HFF-Myc (cell line): ENCODE measurements at regions not wholly inside any gene's neighbourhood (a gene's known extent, or its start where the extent isn't known, plus 50 kb on each side); places are given as distances from the start of the nearest gene placed in this dataset.

ENCODE experiments used
- DNase-seq: peaks from one replicate; pipeline ENCODE4 v3.0.0-alpha.2; 2011; ENCODE audit warnings: low read depth; ENCODE audit errors: extremely low read depth
- H3K4me3 ChIP-seq: replicated peaks from 2 replicates; pipeline ENCODE4 v1.5.1; 2011; ENCODE audit warnings: low read depth, mild to moderate bottlenecking, control low read depth, low read length
- CTCF ChIP-seq: IDR thresholded peaks from 2 replicates; pipeline ENCODE4 v1.5.1; 2012; ENCODE audit warnings: mild to moderate bottlenecking, low read depth, low read length, control low read depth; ENCODE audit errors: missing control alignments

- no peak for TF ChIP-seq CTCF
- DNase-seq = no peak
- no peak overlapping the region for H3K4me3 ChIP-seq
Observed at GRCh38 chr1:168416220-168416619, 127.6 kb downstream of the XCL2 start.

- no peak for TF ChIP-seq CTCF
- H3K4me3 ChIP-seq = no peak overlapping the region
- no peak for DNase-seq
Observed at GRCh38 chr1:168414914-168415313, 128.9 kb downstream of the XCL2 start.

- no peak for TF ChIP-seq CTCF
- DNase-seq = no peak
- no peak overlapping the region for H3K4me3 ChIP-seq
Observed at GRCh38 chr1:168410464-168410863, 129.8 kb downstream of the TBX19 start.

GRCh38 chr1:168408884-168409283 lies 128.2 kb downstream of the TBX19 start:
- H3K4me3 ChIP-seq = no peak overlapping the region
- no peak for TF ChIP-seq CTCF
- no peak for DNase-seq

GRCh38 chr1:168408539-168408865 lies 127.8 kb downstream of the TBX19 start:
- no peak for DNase-seq
- TF ChIP-seq CTCF = no peak
- no peak overlapping the region for H3K4me3 ChIP-seq

GRCh38 chr1:168407832-168408538 lies 127.3 kb downstream of the TBX19 start:
- no peak overlapping the region for H3K4me3 ChIP-seq
- TF ChIP-seq CTCF = no peak
- no peak for DNase-seq
